Breast epithelium (tissue), 4 donors: ENCODE measurements at regions not wholly inside any gene's neighbourhood (a gene's known extent, or its start where the extent isn't known, plus 50 kb on each side); places are given as distances from the start of the nearest gene placed in this dataset.

Experiments
- DNase-seq, 2 donors: peaks; one replicate each; pipeline ENCODE4 v3.0.0-alpha.2; 2019; ENCODE audit warnings: low spot score in 2 of 2
- H3K27ac ChIP-seq, 2 donors: fragments of 200-600 bp; sonication (generic) in 1 of 2; one replicate each; pipeline ENCODE4 v1.5.1; 2016 to 2019; ENCODE audit warnings: mild to moderate bottlenecking in 1 of 2
- H3K27me3 ChIP-seq, 2 donors: fragments of 200-600 bp; sonication (generic) in 1 of 2; one replicate each; pipeline versions ENCODE4 v1.5.1 to v1.6.0; 2017 to 2019; ENCODE audit warnings: control low read depth in 1 of 2, mild to moderate bottlenecking in 1 of 2
- H3K36me3 ChIP-seq: fragments of 200-600 bp; one replicate; pipeline ENCODE4 v1.5.1; 2019
- H3K4me1 ChIP-seq, 2 donors: fragments of 200-600 bp; sonication (generic); one replicate each; pipeline ENCODE4 v1.5.1; 2016 to 2019; ENCODE audit warnings: control low read depth in 1 of 2
- H3K4me3 ChIP-seq, 3 donors: fragments of 200-600 bp; sonication (generic); 1 replicate in 2 of 3; 2 replicates in 1 of 3; pipeline ENCODE4 v1.5.1; 2016 to 2019; ENCODE audit warnings: mild to moderate bottlenecking in 3 of 3, moderate library complexity in 2 of 3
- H3K9me3 ChIP-seq, 2 donors: fragments of 200-600 bp; sonication (generic) in 1 of 2; one replicate each; pipeline ENCODE4 v1.5.1; 2016 to 2019; ENCODE audit warnings: control low read depth in 1 of 2
- CTCF ChIP-seq, 3 donors: fragments of 450-650 bp; IDR thresholded peaks; one replicate each; pipeline ENCODE4 v1.5.1; 2016 to 2017; ENCODE audit warnings: antibody characterized with exemption in 3 of 3, mild to moderate bottlenecking in 3 of 3, moderate library complexity in 3 of 3
- POLR2A ChIP-seq: fragments of 450-650 bp; IDR thresholded peaks from one replicate; pipeline ENCODE4 v1.6.1; 2016; ENCODE audit warnings: antibody characterized with exemption, mild to moderate bottlenecking, moderate library complexity
- POLR2AphosphoS5 ChIP-seq, 3 donors: sonication (generic); formaldehyde crosslinking; IDR thresholded peaks; one replicate each; pipeline ENCODE4 v1.6.1; 2017; ENCODE audit warnings: antibody characterized with exemption in 3 of 3
- intact Hi-C: fragments of 100-400 bp; cut with DNase I; formaldehyde crosslinking; loops from one replicate; pipeline ENCODE4 v1.15.1; 2023; ENCODE audit warnings: low total_unique reads

GRCh38 chr18:56270671-56271250 is 367.6 kb downstream of the TXNL1 start:
- no peaks in the 10 kb centered on the region for H3K9me3 ChIP-seq
- intact Hi-C loops: no loop called here
- no peaks in the 10 kb centered on the region for H3K4me1 ChIP-seq
- no peak overlapping the region for H3K27ac ChIP-seq
- no peaks in the 10 kb centered on the region for H3K27me3 ChIP-seq
- no peak overlapping the region for H3K4me3 ChIP-seq
- no peaks in the 10 kb centered on the region for H3K36me3 ChIP-seq
- TF ChIP-seq POLR2A (no peak), CTCF (IDR thresholded peaks at IDR 0.05) (no peak), POLR2AphosphoS5 (IDR thresholded peaks at IDR 0.05) (no peak)
- no peak for DNase-seq

DNA sequence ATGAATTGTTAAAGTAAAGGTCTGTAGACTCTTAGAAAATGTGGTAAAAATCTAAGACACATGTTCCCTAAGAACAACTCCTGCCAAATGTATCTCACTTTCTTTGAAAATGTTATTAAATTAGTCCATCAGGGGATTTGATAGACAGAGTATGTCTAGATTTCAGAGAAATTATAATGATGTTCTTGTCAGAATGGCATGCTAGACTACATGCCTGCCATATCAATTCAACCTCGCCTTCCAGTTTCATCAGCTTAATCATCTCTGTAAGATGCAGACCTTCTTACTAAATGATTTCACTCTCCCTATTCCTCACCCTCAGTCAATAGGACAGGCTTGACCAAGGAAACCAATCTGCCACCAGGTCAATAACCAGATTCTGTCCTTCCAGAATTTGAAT is 368.4 kb downstream of the TXNL1 start:
- no peak for DNase-seq
- H3K9me3 ChIP-seq: no peaks in the 10 kb centered on the region
- no peak overlapping the region for H3K4me3 ChIP-seq
- intact Hi-C loops: no loop called here
- no peaks in the 10 kb centered on the region for H3K4me1 ChIP-seq
- TF ChIP-seq CTCF (IDR thresholded peaks at IDR 0.05) (no peak), POLR2AphosphoS5 (IDR thresholded peaks at IDR 0.05) (no peak), POLR2A (no peak)
- no peaks in the 10 kb centered on the region for H3K27me3 ChIP-seq
- no peak overlapping the region for H3K27ac ChIP-seq
- H3K36me3 ChIP-seq: no peaks in the 10 kb centered on the region

DNA sequence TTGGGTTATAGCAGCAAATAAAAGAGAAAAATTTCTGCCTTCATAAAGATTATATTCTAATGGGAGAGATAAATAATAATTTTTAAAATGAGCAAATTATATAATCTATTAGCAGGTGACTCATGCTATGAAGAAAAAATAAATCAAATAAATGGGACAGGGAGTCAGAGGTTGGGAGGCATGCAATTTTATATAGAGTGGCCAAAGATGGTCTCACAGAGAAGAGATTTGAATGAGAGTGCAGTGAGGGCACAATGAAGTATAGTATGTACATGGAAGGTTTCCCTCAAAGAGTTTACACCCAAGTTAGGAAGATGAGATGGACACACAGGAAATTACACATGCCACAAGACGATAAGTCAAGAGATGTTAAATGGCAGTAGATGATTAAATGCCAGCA is 369.4 kb downstream of the TXNL1 start:
- no peak overlapping the region for H3K4me3 ChIP-seq
- no peak overlapping the region for H3K27ac ChIP-seq
- DNase-seq: no peak
- intact Hi-C loops: no loop called here
- H3K27me3 ChIP-seq: no peaks in the 10 kb centered on the region
- H3K9me3 ChIP-seq: no peaks in the 10 kb centered on the region
- TF ChIP-seq CTCF (IDR thresholded peaks at IDR 0.05) (no peak), POLR2A (no peak), POLR2AphosphoS5 (IDR thresholded peaks at IDR 0.05) (no peak)
- H3K4me1 ChIP-seq: no peaks in the 10 kb centered on the region
- no peaks in the 10 kb centered on the region for H3K36me3 ChIP-seq

DNA sequence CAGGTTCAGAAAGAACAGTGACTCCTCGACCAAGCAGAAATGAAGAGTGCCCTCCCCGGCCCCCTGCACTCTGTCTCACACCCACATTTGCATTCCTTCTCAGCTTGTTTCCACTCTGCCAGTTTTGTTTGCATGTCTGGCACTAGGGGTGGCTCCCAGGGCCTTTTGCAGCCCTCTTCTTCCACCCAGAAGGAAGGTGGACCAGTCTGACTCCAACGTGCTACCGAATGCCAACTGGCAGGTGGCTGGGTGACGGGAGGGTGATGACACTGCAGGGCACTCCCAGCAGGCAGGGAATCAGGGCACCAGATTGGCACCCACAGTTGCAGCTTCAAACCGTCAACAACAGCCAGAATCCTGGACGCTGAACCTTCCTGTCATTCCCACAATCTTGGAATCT is 371.1 kb downstream of the TXNL1 start:
- DNase-seq: no peak
- H3K4me3 ChIP-seq: no peak overlapping the region
- H3K36me3 ChIP-seq: no peaks in the 10 kb centered on the region
- H3K27me3 ChIP-seq: no peaks in the 10 kb centered on the region
- H3K27ac ChIP-seq: no peak overlapping the region
- no peaks in the 10 kb centered on the region for H3K4me1 ChIP-seq
- no peaks in the 10 kb centered on the region for H3K9me3 ChIP-seq
- intact Hi-C loops: no loop called here
- TF ChIP-seq POLR2A (no peak), POLR2AphosphoS5 (IDR thresholded peaks at IDR 0.05) (no peak), CTCF (IDR thresholded peaks at IDR 0.05) (no peak)

DNA sequence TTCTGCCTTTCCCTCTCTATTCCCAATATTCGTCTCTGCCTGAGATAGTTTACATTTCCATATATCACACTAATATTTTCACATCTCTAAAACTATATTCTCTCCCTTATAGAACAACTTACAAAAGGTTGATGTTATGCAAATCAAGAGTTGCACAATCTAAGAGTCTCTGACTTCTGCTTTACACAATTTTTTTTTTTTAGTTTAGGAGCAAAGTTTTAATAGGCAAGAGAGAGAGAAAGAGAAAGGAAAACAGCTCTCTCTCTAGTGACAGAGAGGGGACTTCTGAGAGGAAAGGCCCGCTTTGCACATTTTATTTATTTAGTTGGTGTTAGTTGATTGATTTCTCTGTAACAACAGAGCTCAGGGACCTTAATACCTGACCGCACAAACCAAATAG is 380.2 kb downstream of the TXNL1 start:
- H3K27ac ChIP-seq: no peak overlapping the region
- DNase-seq: no peak
- H3K4me1 ChIP-seq: no peaks in the 10 kb centered on the region
- TF ChIP-seq CTCF (IDR thresholded peaks at IDR 0.05) (no peak), POLR2AphosphoS5 (IDR thresholded peaks at IDR 0.05) (no peak), POLR2A (no peak)
- intact Hi-C loops: no loop called here
- no peaks in the 10 kb centered on the region for H3K9me3 ChIP-seq
- H3K27me3 ChIP-seq: no peaks in the 10 kb centered on the region
- H3K4me3 ChIP-seq: no peak overlapping the region
- H3K36me3 ChIP-seq: no peaks in the 10 kb centered on the region
